ENCODE measurements at regions not wholly inside any gene's neighbourhood (a gene's known extent, or its start where the extent isn't known, plus 50 kb on each side); places are given as distances from the start of the nearest gene placed in this dataset.

- no peak overlapping the region for H3K27ac ChIP-seq
- no peaks in the 10 kb centered on the region for H3K9me3 ChIP-seq
- H3K4me1 ChIP-seq = no peaks in the 10 kb centered on the region
- no peak for DNase-seq (ENCODE audit: low spot score in 2 of 2)
- intact Hi-C loops (cut with DNase I; ENCODE audit: low total_unique reads) = no loop called here
- no peaks in the 10 kb centered on the region for H3K36me3 ChIP-seq
- no peak overlapping the region for H3K4me3 ChIP-seq
- TF ChIP-seq POLR2A (IDR thresholded peaks at IDR 0.05) (no peak), POLR2AphosphoS5 (IDR thresholded peaks at IDR 0.05) (no peak), CTCF (IDR thresholded peaks at IDR 0.05) (no peak)
- no peaks in the 10 kb centered on the region for H3K27me3 ChIP-seq
These were observed 314.8 kb upstream of the GRM3 start for GRCh38 chr7:86328801-86329433.

GRCh38 chr7:86326847-86327246 is 316.9 kb upstream of the GRM3 start:
- DNase-seq (ENCODE audit: low spot score in 2 of 2) = no peak
- H3K27ac ChIP-seq = no peak overlapping the region
- H3K4me1 ChIP-seq = no peaks in the 10 kb centered on the region
- H3K4me3 ChIP-seq = no peak overlapping the region
- no peaks in the 10 kb centered on the region for H3K36me3 ChIP-seq
- intact Hi-C loops (cut with DNase I; ENCODE audit: low total_unique reads) = no loop called here
- H3K9me3 ChIP-seq = no peaks in the 10 kb centered on the region
- TF ChIP-seq POLR2A (IDR thresholded peaks at IDR 0.05) (no peak), CTCF (IDR thresholded peaks at IDR 0.05) (no peak), POLR2AphosphoS5 (IDR thresholded peaks at IDR 0.05) (no peak)
- H3K27me3 ChIP-seq = no peaks in the 10 kb centered on the region

- intact Hi-C loops (cut with DNase I; ENCODE audit: low total_unique reads) = no loop called here
- TF ChIP-seq POLR2AphosphoS5 (IDR thresholded peaks at IDR 0.05) (no peak), POLR2A (IDR thresholded peaks at IDR 0.05) (no peak), CTCF (IDR thresholded peaks at IDR 0.05) (no peak)
- no peaks in the 10 kb centered on the region for H3K4me1 ChIP-seq
- no peak overlapping the region for H3K4me3 ChIP-seq
- no peaks in the 10 kb centered on the region for H3K36me3 ChIP-seq
- DNase-seq (ENCODE audit: low spot score in 2 of 2) = no peak
- no peak overlapping the region for H3K27ac ChIP-seq
- no peaks in the 10 kb centered on the region for H3K9me3 ChIP-seq
- no peaks in the 10 kb centered on the region for H3K27me3 ChIP-seq
These were observed 322.8 kb upstream of the GRM3 start for GRCh38 chr7:86320889-86321288.

GRCh38 chr7:86320341-86320740 is 323.4 kb upstream of the GRM3 start:
- Histone ChIP-seq H3K27me3 (no peaks in the 10 kb centered on the region), H3K27ac (no peak overlapping the region), H3K4me3 (no peak overlapping the region), H3K4me1 (no peaks in the 10 kb centered on the region), H3K9me3 (no peaks in the 10 kb centered on the region), H3K36me3 (no peaks in the 10 kb centered on the region)
- intact Hi-C loops (cut with DNase I; ENCODE audit: low total_unique reads) = no loop called here
- DNase-seq (ENCODE audit: low spot score in 2 of 2) = no peak
- no peak for TF ChIP-seq POLR2AphosphoS5 (IDR thresholded peaks at IDR 0.05)
- no peak for TF ChIP-seq CTCF (IDR thresholded peaks at IDR 0.05)
- no peak for TF ChIP-seq POLR2A (IDR thresholded peaks at IDR 0.05)

GRCh38 chr7:86313842-86314241 is 329.9 kb upstream of the GRM3 start:
- H3K27me3 ChIP-seq = no peaks in the 10 kb centered on the region
- DNase-seq (ENCODE audit: low spot score in 2 of 2) = no peak
- H3K36me3 ChIP-seq = no peaks in the 10 kb centered on the region
- TF ChIP-seq CTCF (IDR thresholded peaks at IDR 0.05) (no peak), POLR2AphosphoS5 (IDR thresholded peaks at IDR 0.05) (no peak), POLR2A (IDR thresholded peaks at IDR 0.05) (no peak)
- H3K9me3 ChIP-seq = no peaks in the 10 kb centered on the region
- H3K4me1 ChIP-seq = no peaks in the 10 kb centered on the region
- no peak overlapping the region for H3K4me3 ChIP-seq
- no peak overlapping the region for H3K27ac ChIP-seq
- intact Hi-C loops (cut with DNase I; ENCODE audit: low total_unique reads) = no loop called here

All from breast epithelium (tissue), 4 donors.